ENCODE measurements at regions not wholly inside any gene's neighbourhood (a gene's known extent, or its start where the extent isn't known, plus 50 kb on each side); places are given as distances from the start of the nearest gene placed in this dataset.
"Not testable (repeated sequence)": the region's sequence is repeated elsewhere in the genome, so short reads cannot be mapped to it uniquely, and the experiment has no call there.

- no peak for DNase-seq (ENCODE audit: low spot score)
These were observed 88.3 kb upstream of the MSX2 start for GRCh38 chr5:174636094-174636493.

GRCh38 chr5:174642816-174643405 lies 81.5 kb upstream of the MSX2 start:
- no peak for DNase-seq (ENCODE audit: low spot score)

- no peak for DNase-seq (ENCODE audit: low spot score)
These were observed 79.9 kb upstream of the MSX2 start for GRCh38 chr5:174644436-174644835.

GRCh38 chr5:174644923-174645322 lies 79.5 kb upstream of the MSX2 start:
- no peak for DNase-seq (ENCODE audit: low spot score)

GRCh38 chr5:174645677-174646076 lies 78.7 kb upstream of the MSX2 start:
- DNase-seq (ENCODE audit: low spot score): no peak

GRCh38 chr5:174648618-174649017 lies 75.8 kb upstream of the MSX2 start:
- DNase-seq (ENCODE audit: low spot score): not testable (repeated sequence)

GRCh38 chr5:174649391-174649790 lies 75.0 kb upstream of the MSX2 start:
- DNase-seq (ENCODE audit: low spot score): no peak

GRCh38 chr5:174654442-174654841 lies 69.9 kb upstream of the MSX2 start:
- no peak for DNase-seq (ENCODE audit: low spot score)

- DNase-seq (ENCODE audit: low spot score): no peak
These were observed 69.0 kb upstream of the MSX2 start for GRCh38 chr5:174655351-174655750.

- no peak for DNase-seq (ENCODE audit: low spot score)
These were observed 60.1 kb upstream of the MSX2 start for GRCh38 chr5:174664180-174664850.

- no peak for DNase-seq (ENCODE audit: low spot score)
These were observed 59.0 kb upstream of the MSX2 start for GRCh38 chr5:174665347-174665746.

- no peak for DNase-seq (ENCODE audit: low spot score)
These were observed 56.9 kb upstream of the MSX2 start for GRCh38 chr5:174667526-174667925.

- no peak for DNase-seq (ENCODE audit: low spot score)
These were observed 56.0 kb upstream of the MSX2 start for GRCh38 chr5:174668349-174668748.
